H9 (cell line): ENCODE measurements at regions not wholly inside any gene's neighbourhood (a gene's known extent, or its start where the extent isn't known, plus 50 kb on each side); places are given as distances from the start of the nearest gene placed in this dataset.

ENCODE experiments used
- DNase-seq: peaks from one replicate; pipeline ENCODE4 v3.0.0-alpha.2; 2017
- H2AFZ ChIP-seq: one replicate; pipeline ENCODE4 v1.6.1; 2013; ENCODE audit warnings: mild to moderate bottlenecking, low read length, control low read depth, moderate library complexity
- H2AK5ac ChIP-seq: 2 replicates; pipeline ENCODE4 v1.6.1; 2013; ENCODE audit warnings: low read length, control low read depth, mixed read lengths; ENCODE audit not compliant: insufficient read length
- H2BK120ac ChIP-seq: one replicate; pipeline ENCODE4 v1.6.1; 2013; ENCODE audit warnings: low read depth, mild to moderate bottlenecking, low read length, control low read depth, inconsistent platforms; ENCODE audit not compliant: poor library complexity, severe bottlenecking
- H2BK12ac ChIP-seq: 2 replicates; pipeline ENCODE4 v1.6.1; 2013; ENCODE audit warnings: low read length, control low read depth, mixed read lengths, low read depth; ENCODE audit not compliant: insufficient read length
- H2BK15ac ChIP-seq: 2 replicates; pipeline ENCODE4 v1.6.1; 2013; ENCODE audit warnings: low read depth, low read length, control low read depth
- H2BK20ac ChIP-seq: one replicate; pipeline ENCODE4 v1.6.1; 2013; ENCODE audit warnings: low read depth, mild to moderate bottlenecking, low read length, control low read depth, inconsistent platforms; ENCODE audit not compliant: poor library complexity, severe bottlenecking
- H2BK5ac ChIP-seq: 2 replicates; pipeline ENCODE4 v1.6.1; 2013; ENCODE audit warnings: low read length, control low read depth, mixed read lengths; ENCODE audit not compliant: insufficient read length
- H3K14ac ChIP-seq: 2 replicates; pipeline ENCODE4 v1.6.1; 2013; ENCODE audit warnings: low read length, control low read depth; ENCODE audit not compliant: insufficient read depth
- H3K18ac ChIP-seq: 2 replicates; pipeline ENCODE4 v1.6.1; 2013; ENCODE audit warnings: low read depth, mild to moderate bottlenecking, mixed read lengths, low read length, control low read depth; ENCODE audit not compliant: insufficient read length
- H3K23ac ChIP-seq: 2 replicates; pipeline ENCODE4 v1.6.1; 2013; ENCODE audit warnings: low read length, control low read depth, mixed read lengths, low read depth; ENCODE audit not compliant: insufficient read length
- H3K23me2 ChIP-seq: 2 replicates; pipeline ENCODE4 v1.6.1; 2013; ENCODE audit warnings: low read depth, mild to moderate bottlenecking, mixed read lengths, low read length, control low read depth; ENCODE audit not compliant: insufficient read length, poor library complexity, severe bottlenecking
- H3K27ac ChIP-seq: 2 replicates; pipeline ENCODE4 v1.5.1; 2013; ENCODE audit warnings: low read length, control low read depth, mixed read lengths, low read depth; ENCODE audit not compliant: insufficient read length
- H3K27me3 ChIP-seq: 2 replicates; pipeline ENCODE4 v1.6.1; 2013; ENCODE audit warnings: low read length, control low read depth, inconsistent platforms; ENCODE audit not compliant: insufficient read depth
- H3K4ac ChIP-seq: 2 replicates; pipeline ENCODE4 v1.6.1; 2013; ENCODE audit warnings: low read depth, mild to moderate bottlenecking, control low read depth, inconsistent platforms, low read length, moderate library complexity
- H3K4me1 ChIP-seq: 2 replicates; pipeline ENCODE4 v1.6.1; 2013; ENCODE audit warnings: low read length, control low read depth, inconsistent platforms; ENCODE audit not compliant: insufficient read depth
- H3K4me2 ChIP-seq: 2 replicates; pipeline ENCODE4 v1.6.1; 2013; ENCODE audit warnings: low read length, control low read depth, mixed read lengths; ENCODE audit not compliant: insufficient read length, insufficient read depth
- H3K56ac ChIP-seq: 2 replicates; pipeline ENCODE4 v1.6.1; 2013; ENCODE audit warnings: low read depth, mild to moderate bottlenecking, mixed read lengths, low read length, control low read depth; ENCODE audit not compliant: insufficient read length
- H3K79me1 ChIP-seq: 2 replicates; pipeline ENCODE4 v1.6.1; 2013; ENCODE audit warnings: low read depth, mild to moderate bottlenecking, moderate library complexity, low read length, control low read depth, inconsistent platforms; ENCODE audit not compliant: insufficient read depth, poor library complexity, severe bottlenecking
- H3K79me2 ChIP-seq: 2 replicates; pipeline ENCODE4 v1.6.1; 2013; ENCODE audit warnings: low read length, control low read depth, inconsistent platforms; ENCODE audit not compliant: insufficient read depth
- H3K9ac ChIP-seq: 2 replicates; pipeline ENCODE4 v1.6.1; 2013; ENCODE audit warnings: low read length, control low read depth, mixed read lengths; ENCODE audit not compliant: insufficient read length; ENCODE audit errors: extremely low read depth
- H3K9me3 ChIP-seq: one replicate; pipeline ENCODE4 v1.6.1; 2013; ENCODE audit warnings: low read depth, low read length, inconsistent platforms; ENCODE audit not compliant: control insufficient read depth
- H3T11ph ChIP-seq: one replicate; pipeline ENCODE4 v1.6.1; 2013; ENCODE audit warnings: mild to moderate bottlenecking, low read length, control low read depth, inconsistent platforms
- H4K20me1 ChIP-seq: one replicate; pipeline ENCODE4 v1.6.1; 2013; ENCODE audit not compliant: control insufficient read depth, insufficient read length, insufficient read depth
- H4K5ac ChIP-seq: 2 replicates; pipeline ENCODE4 v1.6.1; 2013; ENCODE audit warnings: low read depth, mild to moderate bottlenecking, mixed read lengths, low read length, control low read depth; ENCODE audit not compliant: insufficient read length
- H4K8ac ChIP-seq: replicated peaks from 2 replicates; pipeline ENCODE4 v1.6.1; 2013; ENCODE audit warnings: low read length, control low read depth, mixed read lengths, low read depth; ENCODE audit not compliant: insufficient read length
- H4K91ac ChIP-seq: 2 replicates; pipeline ENCODE4 v1.6.1; 2013; ENCODE audit warnings: low read depth, mild to moderate bottlenecking, moderate library complexity, mixed read lengths, low read length, control low read depth; ENCODE audit not compliant: insufficient read length
- H3K27ac Mint-ChIP-seq, 3 experiments: 2 replicates in 2 of 3; 3 replicates in 1 of 3; pipeline ENCODE4 v1.8.0; 2020 to 2021; ENCODE audit warnings: mixed read lengths in 3 of 3, mild to moderate bottlenecking in 1 of 3, moderate library complexity in 1 of 3
- H3K27me3 Mint-ChIP-seq: 2 replicates; pipeline ENCODE4 v1.8.0; 2021; ENCODE audit warnings: low read depth, mild to moderate bottlenecking, moderate library complexity, mixed read lengths
- H3K36me3 Mint-ChIP-seq, 3 experiments: 2 replicates in 2 of 3; 3 replicates in 1 of 3; pipeline ENCODE4 v1.8.0; 2020 to 2021; ENCODE audit warnings: low read depth in 3 of 3, mixed read lengths in 3 of 3; ENCODE audit not compliant: insufficient read depth in 1 of 3
- H3K4me1 Mint-ChIP-seq, 2 experiments: 2 replicates each; pipeline ENCODE4 v1.8.0; 2020; ENCODE audit warnings: mixed read lengths in 2 of 2
- H3K4me3 Mint-ChIP-seq, 2 experiments: 2 replicates in 1 of 2; 3 replicates in 1 of 2; pipeline ENCODE4 v1.8.0; 2020 to 2021; ENCODE audit warnings: mild to moderate bottlenecking in 2 of 2, mixed read lengths in 2 of 2, moderate library complexity in 1 of 2
- H3K9me3 Mint-ChIP-seq, 2 experiments: 2 replicates in 1 of 2; 3 replicates in 1 of 2; pipeline ENCODE4 v1.8.0; 2020; ENCODE audit warnings: mild to moderate bottlenecking in 2 of 2, mixed read lengths in 2 of 2, moderate library complexity in 1 of 2
- whole genome bisulfite sequencing: extraction: QIAGEN DNeasy Blood & Tissue Kit; methylation state at CpG from one replicate; pipeline ENCODE4 v1.1.7; 2013; ENCODE audit warnings: missing lambda C conversion rate, low lambda C conversion rate, mixed read lengths; ENCODE audit not compliant: insufficient read length; ENCODE audit errors: extremely low coverage; 5-methylcytosine and 5-hydroxymethylcytosine counted together
- TF ChIP-seq, protein P1 (sequence below): fragments of 200-600 bp; sonication (generic); conservative IDR thresholded peaks from 3 replicates; pipeline ENCODE4 v1.8.0; 2021; ENCODE audit warnings: antibody characterized with exemption, mild to moderate bottlenecking

DNA sequence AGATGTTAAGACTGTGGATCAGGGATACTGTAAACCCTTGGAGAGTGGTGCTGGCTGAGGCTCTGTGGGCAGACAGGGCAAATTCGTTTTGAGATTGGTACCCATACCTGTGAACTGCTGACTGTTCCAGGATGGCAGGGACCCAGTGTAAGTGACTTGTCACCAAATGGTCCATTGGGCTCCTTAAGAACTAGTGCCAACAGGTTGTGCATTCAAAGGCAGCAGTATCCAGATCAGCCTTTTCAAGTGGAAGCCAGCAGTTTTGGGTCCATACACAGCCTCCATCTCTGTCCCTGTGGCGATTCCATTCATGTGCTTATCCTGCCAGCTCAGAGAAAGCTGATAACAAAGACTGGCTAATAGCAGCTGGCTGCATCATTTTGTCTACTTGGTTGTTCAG lies 84.0 kb upstream of the SCOC start:
- Histone ChIP-seq H3T11ph (no peak overlapping the region), H4K8ac (no peak overlapping the region), H3K4ac (no peak overlapping the region), H3K27ac (no peak overlapping the region), H2AFZ (no peak overlapping the region), H4K20me1 (no peaks in the 10 kb centered on the region), H3K27me3 (no peaks in the 10 kb centered on the region), H2BK12ac (no peak overlapping the region), H3K79me1 (no peaks in the 10 kb centered on the region), H3K9me3 (no peaks in the 10 kb centered on the region), H3K9ac (no peak overlapping the region), H4K91ac (no peak overlapping the region), H3K4me1 (no peaks in the 10 kb centered on the region), H3K18ac (no peak overlapping the region), H2AK5ac (no peak overlapping the region), H3K4me2 (no peak overlapping the region), H3K23me2 (no peaks in the 10 kb centered on the region), H3K23ac (no peak overlapping the region), H2BK120ac (no peak overlapping the region), H3K14ac (no peak overlapping the region), H3K79me2 (no peaks in the 10 kb centered on the region), H3K56ac (no peak overlapping the region), H2BK5ac (no peak overlapping the region), H2BK20ac (no peak overlapping the region), H4K5ac (no peak overlapping the region), H2BK15ac (no peak overlapping the region)
- Mint-ChIP-seq H3K36me3 (no peaks in the 10 kb centered on the region), H3K4me3 (no peak overlapping the region), H3K4me1 (peaks cover 0 to 3% of the 10 kb centered on the region in 2 experiments; a peak in 1 of 4 replicates), H3K27me3 (peaks cover 2% of the 10 kb centered on the region; the same call in 1 of the 2 replicates), H3K27ac (no peak overlapping the region), H3K9me3 (no peaks in the 10 kb centered on the region)
- no CpG with 5 or more reads among the region's 2 CpGs for WGBS
- TF ChIP-seq, protein P1, sequence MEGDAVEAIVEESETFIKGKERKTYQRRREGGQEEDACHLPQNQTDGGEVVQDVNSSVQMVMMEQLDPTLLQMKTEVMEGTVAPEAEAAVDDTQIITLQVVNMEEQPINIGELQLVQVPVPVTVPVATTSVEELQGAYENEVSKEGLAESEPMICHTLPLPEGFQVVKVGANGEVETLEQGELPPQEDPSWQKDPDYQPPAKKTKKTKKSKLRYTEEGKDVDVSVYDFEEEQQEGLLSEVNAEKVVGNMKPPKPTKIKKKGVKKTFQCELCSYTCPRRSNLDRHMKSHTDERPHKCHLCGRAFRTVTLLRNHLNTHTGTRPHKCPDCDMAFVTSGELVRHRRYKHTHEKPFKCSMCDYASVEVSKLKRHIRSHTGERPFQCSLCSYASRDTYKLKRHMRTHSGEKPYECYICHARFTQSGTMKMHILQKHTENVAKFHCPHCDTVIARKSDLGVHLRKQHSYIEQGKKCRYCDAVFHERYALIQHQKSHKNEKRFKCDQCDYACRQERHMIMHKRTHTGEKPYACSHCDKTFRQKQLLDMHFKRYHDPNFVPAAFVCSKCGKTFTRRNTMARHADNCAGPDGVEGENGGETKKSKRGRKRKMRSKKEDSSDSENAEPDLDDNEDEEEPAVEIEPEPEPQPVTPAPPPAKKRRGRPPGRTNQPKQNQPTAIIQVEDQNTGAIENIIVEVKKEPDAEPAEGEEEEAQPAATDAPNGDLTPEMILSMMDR = no peak
- no peak for DNase-seq
